ENCODE measurements at regions not wholly inside any gene's neighbourhood (a gene's known extent, or its start where the extent isn't known, plus 50 kb on each side); places are given as distances from the start of the nearest gene placed in this dataset.

DNA sequence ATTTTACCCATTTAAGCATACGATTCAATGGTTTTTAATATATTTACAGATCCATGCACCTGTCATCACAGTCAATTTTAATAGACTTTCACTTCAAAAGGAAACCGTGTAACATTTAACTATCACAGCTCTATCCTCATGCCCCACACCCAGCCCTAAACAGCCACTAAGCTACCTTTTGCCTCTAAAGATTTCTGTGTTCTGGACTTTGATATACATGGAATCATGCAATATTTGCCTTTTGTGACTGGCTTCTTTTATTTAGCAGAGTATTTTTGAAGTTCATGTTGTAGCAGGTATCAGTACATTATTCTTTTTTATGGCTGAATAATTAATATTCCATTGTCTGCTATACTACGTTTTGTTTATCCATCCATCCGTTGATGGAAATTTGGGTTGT is 50.3 kb upstream of the STX16 start:
- no peak for DNase-seq

DNA sequence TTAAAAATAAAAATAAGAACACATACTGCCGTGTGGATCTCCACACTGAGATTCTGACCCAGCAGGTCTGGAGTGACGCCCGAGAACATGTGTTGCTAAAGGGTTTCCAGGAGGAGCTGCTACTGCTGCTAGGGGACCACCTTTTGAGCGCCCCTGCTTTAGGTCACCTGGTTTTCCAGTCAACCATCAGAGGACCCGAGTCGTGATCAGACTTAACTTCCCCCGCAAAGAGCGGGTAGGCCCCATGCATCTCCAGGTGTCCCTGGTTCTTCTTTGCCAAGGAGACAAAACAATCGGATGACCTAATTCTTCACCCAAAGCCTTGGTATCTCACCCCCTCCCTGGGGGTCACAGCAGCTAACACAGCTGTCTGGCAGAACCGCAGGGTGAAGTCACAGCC is 51.1 kb upstream of the STX16 start:
- DNase-seq: no peak

DNA sequence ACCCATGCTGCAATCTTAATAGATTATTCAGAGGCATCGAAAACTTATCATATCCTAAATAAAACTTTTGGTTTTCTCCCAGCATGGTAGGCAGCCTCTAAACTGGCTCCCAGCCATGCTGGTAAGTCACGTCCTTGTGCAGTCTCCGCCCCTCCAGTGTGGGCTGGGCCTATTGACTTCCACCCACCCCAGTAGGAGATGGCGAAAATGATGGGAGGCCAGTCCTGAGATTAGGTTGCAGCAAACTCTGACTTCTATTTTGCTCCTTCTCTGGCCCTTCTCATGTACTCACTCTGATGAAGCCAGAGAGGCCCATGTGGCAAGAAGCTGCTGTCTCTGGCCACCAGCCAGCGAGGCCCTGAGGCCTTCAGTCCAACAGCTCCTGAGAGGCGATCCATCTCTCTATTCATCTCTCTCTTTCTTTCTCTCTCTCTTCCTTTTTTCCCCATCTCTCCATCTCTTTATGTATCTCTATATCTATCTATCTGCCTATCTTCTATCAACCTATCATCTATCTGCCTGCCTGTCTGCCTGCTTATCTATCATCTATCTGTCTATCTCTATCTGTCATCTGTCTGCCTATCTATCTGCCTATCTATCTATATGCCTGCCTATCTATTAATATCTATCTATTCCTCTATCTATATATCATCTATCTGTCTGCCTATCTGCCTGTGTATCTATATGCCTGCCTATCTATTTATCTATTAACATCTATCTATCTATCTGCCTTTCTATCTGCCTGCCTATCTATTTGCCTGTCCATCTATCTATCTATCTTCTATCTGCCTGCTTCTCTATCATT is 52.7 kb upstream of the STX16 start:
- peak; percentile 32 for DNase-seq

DNA sequence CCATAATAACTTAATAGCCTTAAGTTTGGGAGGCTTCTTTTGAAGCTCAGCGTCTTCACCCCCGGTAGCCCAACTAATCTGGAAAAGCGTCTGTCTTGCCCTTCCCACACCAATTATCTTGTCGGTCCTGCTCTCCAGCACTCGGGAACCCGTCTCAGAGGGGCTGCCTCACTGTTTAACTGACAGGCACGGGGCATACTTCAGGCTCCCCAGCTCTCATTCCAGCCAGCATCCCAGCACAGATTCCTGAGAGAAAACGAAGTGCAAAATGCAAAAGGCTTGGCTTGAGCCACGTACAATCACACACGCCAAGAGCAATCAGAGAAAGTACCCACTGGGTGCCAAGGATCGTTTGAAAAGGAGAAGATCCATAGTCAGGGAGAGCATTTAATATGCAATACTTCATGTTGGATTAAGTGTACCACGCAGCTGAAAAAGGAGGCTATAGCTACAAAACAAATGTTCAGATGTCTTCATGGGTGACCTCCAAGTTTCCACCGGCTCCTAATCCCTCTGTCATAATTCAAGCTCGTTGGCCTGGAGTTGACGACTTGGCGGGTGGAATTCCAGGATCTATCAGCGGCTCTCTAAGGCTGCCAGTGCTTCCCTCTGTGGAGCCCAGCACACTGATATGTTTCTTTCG is 53.7 kb upstream of the STX16 start:
- no peak for DNase-seq

DNA sequence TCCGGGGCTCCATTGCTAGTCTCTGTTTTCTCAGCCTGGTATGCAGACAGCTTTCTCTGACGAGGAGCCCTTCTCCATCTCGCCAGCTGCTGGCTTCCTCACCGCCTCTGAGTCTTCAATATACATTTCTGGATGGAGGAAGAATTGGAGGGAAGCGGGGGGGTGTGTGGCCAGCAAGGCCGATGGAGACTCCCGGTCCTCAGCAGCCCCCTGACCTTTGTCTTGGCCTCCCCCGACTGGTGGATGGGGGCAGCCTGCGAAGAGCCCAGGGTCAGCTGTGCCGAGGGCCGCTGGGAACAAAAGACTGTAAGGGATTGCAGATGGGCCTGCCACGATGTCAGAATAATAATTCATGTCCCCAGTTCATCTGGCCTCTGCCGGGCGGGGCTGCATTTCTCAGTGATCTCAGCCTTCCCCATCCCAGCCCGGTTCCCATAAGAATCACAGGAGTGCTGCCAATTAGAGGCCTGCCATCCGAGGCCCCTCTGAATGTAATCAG is 54.3 kb upstream of the STX16 start:
- no peak for DNase-seq

DNA sequence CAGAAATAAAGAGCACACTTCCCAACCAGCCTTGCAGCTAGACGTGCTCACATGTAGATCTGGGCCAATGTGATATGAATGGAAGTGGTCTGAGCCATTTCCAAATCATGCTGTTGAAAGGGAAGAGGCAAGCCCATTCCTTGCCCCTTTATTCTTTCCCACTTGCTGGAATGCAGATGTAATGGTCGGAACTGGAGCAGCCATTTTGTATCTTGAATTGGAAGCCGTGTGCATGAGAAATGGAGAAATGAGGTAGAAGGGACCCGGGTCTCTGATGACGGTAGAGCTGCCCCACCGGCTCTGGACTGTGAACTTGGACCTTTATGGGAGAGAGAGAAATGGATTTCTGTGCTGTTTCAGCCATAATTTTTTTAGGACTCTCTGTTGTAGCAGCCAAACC is 54.8 kb upstream of the STX16 start:
- no peak for DNase-seq

DNA sequence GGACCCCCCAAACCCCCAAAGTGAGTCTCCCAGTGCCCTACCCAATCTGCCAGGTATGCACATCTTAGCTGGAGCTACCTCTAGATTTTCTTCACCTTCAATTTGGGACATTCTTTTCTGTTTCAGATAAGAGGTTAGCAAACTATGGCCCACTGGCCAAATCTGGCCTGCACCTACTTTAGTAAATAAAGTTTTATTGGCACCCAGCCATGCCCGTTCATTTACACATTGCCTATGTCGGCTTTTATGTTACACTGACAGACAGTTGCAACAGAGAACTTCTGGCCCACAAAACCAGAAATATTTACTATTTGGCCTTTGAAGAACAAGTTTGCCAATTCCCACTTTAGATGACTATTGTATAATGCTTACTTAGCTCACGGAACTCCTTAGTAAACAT is 55.9 kb upstream of the STX16 start:
- no peak for DNase-seq

DNA sequence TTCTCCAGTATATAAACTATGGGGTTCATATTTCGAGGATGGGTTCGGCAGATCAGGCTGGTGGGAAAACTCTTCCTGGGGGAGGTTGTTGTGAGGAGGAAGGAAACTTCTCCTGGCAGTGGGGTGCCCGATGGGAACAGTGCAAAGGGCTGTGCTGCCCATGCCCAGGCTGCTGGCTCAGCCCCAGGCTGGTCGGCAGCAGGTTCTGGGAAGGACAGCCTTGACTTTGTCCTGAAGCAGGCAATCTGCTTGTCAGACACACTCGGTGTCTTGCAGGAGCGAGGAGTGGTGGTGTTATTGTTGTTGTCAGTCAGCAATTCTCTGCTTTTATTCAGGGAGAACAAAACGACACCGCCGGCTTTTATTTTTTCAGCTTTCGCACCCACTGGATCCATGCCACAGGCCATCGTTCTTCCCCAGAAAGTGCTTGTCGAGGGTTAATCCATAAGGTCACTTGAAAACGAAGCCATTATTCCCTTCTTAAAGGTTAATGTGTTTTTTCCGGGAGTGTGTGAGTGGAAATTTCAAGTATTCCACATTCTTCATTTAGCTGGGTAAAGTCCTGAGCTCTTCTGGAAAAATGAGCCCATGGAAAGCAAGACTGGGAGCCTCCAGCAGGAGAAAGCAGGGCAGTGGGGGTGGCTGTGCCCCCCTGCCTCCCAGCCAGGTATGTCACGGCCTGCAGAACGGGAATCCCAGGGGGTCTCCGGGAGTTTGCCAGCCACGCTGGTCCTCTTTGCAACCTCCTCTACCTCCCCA is 57.0 kb upstream of the STX16 start:
- DNase-seq: no peak

DNA sequence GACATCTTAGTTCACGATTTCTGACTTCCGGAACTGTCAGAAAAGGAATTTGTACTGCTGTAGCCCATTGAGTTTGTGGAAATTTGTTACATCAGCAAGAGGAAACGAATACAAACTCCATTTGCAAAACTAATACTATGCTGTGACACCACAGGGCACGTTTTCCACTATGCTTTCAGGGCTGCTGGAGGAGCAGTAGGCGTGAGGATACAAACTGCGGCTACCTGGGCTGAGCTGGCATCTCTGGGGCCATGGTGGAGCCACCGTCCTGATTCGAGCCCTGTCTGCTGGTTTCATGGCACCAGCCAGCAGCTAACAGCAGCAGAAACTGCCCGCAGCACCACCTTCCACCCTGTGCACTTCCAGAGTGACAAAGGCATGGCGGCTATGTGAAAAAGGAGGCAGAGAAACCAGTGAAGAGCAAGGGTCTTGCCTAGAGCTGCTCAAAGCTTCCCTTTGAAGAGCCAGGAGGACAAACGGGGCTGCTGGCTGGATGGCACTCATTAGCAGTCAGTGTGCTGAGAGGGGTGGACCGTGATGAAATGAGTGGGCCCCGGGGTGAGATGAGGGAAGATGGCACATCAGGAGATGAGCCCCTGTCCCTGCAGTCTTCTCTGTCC is 58.9 kb upstream of the STX16 start:
- DNase-seq: no peak

DNA sequence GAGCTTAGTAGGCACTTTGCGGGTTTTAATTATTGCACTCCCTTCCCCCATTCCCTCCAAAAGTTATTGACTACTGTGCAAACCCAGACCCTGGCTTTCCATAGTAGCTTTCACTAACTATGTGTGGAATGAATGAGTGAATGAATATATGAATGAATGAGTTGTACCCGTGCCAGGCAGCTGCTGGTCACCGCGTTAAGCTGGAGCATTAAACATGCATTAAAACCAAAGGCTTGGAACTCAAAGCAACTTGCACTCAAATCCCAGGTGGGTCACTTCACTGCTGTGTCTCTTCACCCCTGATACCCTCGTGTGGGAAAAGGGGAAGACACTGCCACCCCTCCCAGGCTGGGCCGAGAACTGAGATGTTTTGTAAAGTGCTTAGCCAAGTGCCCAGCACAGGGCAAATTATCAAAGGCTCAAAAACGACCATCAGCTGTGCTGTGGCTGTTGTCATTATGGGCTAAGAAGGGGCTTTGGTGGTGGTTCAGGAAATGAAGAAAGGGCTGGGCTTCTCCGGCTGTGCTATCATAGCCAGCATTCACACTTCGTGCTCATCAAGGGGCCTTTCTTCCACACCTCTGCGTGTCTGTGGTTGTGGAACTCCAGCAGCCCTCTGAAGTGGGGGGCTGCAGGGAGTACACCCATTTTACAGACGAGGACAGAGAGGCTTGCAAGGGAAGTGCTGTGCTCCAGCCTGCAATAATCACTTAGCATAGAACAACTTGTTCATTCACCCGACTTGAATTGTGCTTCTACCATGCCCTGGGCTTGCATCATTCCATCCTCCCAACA is 60.2 kb upstream of the STX16 start:
- DNase-seq: no peak

DNA sequence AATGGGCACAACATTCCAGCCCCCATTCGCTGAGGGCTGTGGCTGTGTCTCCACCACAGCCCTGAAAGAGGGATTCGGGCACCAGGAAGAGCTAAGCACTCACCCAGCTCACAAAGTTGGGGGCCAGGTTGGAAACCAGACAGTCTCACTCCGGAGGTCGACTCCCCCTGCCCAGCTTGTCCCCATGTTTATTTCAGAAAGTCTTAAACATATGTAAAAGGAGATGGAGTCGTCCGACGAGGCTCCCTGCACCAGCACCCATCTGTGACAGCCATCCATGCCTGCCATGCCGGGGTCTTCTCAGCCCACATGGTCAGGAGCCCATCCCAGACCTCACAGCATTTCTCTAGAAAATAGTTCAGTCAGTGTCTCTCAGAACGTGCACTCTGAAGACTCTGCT is 63.6 kb upstream of the STX16 start:
- DNase-seq: no peak

DNA sequence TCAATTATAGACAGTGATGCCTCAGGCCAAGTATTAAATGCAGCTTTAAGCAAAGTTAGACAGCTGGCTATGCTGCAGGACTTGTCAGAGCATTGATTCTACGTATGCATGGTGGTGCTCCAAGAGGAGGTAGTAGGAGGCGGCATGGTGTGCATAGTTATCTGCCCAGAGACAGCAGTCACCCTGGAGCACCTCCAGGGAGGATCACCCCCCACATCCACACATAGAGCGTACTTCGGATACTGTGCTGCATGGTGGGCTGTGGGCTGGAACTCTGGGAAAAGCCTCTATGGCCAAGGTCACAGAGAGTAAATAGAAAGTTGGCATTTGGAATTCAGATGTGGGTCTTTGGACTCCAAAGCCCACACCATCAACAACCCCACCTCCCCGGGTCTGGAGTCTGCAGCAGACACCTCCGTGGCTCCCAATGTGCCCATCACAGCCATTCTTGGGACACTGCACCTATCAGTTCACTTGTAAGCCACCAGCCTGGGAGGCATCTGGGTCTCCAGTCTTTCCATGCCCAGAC is 64.5 kb upstream of the STX16 start:
- no peak for DNase-seq

DNA sequence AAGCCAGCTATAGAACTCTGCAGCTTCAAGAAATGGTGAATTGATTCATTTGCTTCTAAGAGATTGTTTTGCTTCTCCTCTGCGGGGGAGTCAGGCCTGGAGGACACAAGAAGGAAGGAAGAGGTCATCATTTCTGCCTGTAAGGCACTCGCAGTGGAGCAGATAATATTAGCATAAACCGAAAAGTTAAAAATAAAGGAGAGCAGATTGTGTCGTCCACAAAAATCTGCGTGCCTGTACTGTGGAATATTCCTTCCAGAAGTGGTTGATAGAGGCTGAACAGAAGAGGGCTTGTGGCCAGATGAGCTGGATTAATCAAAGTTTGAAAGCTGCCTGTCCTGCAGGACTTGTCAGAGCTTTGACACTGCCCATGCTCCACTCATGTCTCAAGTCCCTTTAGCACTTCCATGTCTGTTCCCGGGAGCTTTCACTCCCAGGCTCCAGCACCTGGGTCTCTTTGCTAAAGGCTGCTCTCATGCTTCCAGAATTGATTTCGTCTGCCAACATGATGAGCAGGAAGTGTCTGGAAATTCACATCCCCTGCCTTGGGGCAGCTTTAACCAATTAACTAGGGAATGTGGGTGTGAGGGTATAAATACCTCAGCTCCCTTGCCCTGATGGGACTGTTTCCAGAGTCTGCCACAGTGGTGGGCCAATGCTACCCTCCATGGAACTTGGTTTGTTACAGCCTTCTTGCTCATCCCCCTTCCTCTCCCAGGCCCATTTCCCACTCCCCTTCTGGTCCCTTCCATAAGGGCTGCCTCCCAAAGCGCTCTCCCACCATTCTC is 65.1 kb upstream of the STX16 start:
- no peak for DNase-seq

DNA sequence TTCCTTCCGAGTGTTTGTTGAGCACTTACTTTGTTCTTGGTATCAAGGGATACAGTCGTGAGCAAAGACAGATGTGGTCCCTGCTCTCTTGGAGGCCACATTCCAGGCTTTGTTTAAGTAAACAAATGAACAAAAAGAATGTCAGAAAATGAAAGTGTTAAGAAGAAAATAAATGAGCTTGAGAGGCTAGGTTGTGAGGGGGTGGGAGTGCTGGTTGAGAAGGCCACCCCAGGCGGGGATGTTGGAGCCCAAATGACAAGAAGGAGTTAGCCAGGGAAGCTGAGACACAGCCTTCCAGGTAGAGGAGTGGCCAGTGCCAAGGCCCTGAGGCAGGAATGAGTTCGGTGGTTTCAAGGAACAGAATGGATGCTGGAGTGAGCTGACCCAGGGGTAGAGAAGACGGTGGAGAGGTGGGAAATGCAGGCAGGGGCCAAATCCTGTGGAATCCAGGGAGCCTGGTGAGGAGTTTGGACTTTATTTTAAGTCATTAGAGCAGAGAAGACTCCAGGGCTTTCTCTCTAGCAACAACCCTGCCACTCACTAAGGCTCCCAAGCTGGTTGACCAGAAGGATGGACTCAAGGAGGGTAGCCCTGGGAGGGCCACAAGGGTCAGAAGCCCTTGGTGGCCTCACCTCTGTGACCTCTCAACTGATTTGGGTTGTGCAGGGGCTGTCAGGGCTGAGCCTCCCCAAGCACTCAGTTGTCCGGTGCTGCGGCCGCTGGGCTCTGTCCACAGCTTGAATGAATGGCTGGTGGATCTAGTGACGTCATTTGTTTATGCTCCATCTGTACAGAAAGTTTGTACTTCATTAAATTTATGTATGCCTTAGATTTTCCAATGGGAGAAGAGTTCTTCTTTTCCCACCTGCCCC is 66.0 kb upstream of the STX16 start:
- DNase-seq: no peak

DNA sequence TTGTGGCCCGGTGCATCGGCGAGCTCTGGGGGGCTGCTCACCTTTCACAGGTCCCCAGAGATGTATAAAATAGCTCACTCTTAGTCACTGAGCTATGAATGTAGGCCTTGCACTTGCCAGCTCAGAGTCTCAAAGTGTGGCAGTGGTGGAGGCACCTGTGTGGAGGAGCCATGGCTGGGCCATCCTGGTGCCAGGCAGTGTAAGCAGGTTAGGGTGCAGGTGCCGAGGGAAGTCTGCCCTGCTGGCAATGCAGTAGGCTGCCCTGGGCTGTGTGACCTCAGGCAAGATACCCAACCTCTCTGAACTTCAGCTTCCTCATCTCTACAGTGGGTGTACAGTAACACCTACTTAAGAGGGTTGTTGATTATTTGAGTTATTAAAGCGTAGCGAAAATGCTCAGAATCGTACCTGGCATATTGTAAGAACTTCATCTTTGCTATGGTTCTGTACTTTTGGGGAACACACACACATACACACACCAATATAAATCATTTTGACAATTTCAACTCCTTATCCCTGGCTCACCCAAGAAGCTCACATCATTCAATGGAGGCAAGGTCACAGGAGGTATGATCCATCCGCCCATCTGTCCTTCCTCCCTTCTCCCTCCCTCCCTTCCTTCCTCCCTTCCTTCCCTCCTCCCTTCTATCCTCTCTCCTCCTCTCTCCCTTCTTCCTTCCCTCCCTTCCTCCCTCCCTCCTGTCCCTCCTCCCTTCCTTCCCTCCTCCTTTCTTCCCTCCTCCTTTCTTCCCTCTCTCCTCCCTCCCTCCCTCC is 66.8 kb upstream of the STX16 start:
- no peak for DNase-seq

DNA sequence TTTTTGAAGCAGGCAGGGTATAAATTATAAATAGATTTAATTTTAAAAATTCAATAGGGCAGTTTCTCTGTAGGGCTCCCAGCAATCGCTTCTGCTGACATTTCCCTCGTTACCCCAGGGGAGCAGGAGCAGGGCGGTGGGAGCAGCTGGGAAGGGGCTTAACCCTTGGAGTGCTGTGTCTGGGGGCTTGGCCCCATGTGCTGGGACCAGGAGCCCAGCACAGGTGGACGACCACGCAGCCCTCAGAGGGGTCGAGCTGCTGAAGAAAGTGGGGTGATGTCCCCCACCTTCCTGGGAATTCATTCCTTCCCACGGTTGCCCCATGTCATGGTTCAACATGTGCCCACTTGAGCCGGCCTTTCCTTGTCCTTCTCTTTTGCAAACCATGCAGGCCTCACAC is 67.5 kb upstream of the STX16 start:
- DNase-seq: no peak

DNA sequence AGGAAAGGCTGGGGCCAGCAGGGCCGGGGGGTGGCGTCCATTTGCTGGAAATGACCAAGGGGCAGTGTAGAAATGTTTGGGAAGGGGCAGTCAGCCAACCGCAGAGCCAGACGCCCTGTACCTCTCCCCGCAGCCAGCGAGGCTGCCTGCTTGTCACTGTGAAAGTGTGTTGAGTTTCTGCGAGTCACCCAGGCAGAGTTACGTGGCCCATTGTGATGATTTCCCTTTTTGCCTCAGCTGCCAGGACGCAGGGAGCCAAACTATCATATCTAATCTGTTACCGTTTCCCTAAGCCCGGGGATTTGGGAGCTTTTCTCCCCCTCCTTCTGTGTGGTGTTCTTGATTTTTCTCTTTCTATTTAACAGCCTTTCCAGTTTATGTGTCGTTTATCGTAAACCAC is 67.9 kb upstream of the STX16 start:
- no peak for DNase-seq

DNA sequence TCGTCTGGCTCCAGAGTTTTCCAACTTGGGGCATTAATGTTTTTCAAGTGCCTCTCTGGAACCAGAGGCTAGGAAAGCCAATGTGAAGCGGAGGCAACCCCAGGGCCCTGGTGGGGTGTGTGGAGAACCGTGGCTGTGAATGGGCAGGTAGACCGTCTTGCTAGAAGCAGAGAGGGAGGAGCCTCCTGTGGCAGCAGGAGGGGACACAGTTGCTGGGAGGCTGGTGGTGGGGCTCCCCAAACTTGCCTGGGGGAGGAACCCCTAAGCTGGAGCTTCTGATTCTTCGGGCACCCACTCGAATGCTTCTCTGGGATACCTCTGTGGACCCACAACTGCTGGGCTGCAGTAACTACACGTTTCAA is 65.3 kb upstream of the APCDD1L start:
- no peak for DNase-seq

DNA sequence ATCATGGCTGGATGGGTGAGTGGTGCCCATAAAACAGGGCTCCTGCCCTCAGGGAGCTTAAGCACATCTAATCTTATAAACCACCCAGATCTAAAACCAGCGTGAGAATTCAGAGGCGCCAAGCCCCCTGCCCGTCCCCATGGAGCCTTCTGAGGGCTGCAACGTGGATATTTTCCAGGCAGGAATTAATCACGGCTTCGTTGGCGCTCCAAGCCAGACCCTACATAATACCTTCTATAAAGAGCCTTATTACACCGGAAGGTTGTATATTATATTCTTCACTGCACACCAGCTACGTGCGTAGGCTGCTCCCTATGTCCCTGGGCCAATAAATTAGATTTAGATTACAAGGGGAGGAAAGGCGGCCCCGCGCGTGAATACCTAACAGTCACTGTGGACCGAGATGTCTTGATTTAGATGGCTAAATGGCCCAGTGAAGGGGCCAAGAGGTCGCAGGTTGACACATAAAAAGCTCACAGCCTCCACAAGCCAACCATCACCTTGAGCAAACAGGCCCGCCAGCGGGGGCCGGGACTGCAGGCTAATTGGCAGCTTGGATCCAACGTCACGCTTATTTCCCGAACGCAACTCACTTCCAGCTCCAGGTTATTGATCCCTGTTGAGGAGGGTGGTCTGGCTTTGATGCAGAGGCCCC is 64.7 kb upstream of the APCDD1L start:
- no peak for DNase-seq

All from HCEC 1CT (cell line).